HEK293T (cell line): ENCODE measurements at regions not wholly inside any gene's neighbourhood (a gene's known extent, or its start where the extent isn't known, plus 50 kb on each side); places are given as distances from the start of the nearest gene placed in this dataset.

ENCODE experiments used
- ARNT ChIP-seq: fragments of 450-650 bp; IDR thresholded peaks from 2 replicates; pipeline ENCODE4 v1.6.1; 2017; ENCODE audit warnings: mild to moderate bottlenecking
- BHLHE40 ChIP-seq: fragments of 450-650 bp; IDR thresholded peaks from 2 replicates; pipeline ENCODE4 v1.6.1; 2016; ENCODE audit warnings: mild to moderate bottlenecking, moderate library complexity, borderline replicate concordance
- SP1 ChIP-seq: fragments of 450-650 bp; IDR thresholded peaks from 2 replicates; pipeline ENCODE4 v1.6.1; 2017
- SUZ12 ChIP-seq: fragments of 450-650 bp; IDR thresholded peaks from 2 replicates; pipeline ENCODE4 v1.6.1; 2016; ENCODE audit warnings: mild to moderate bottlenecking

- TF ChIP-seq SUZ12, result no peak
- TF ChIP-seq SP1, result no peak
- no peak for TF ChIP-seq BHLHE40
- no peak for TF ChIP-seq ARNT
Observed at GRCh38 chr12:17577405-17577804, 512.6 kb downstream of the RERGL start.
